DOHH2 (cell line): ENCODE measurements at regions not wholly inside any gene's neighbourhood (a gene's known extent, or its start where the extent isn't known, plus 50 kb on each side); places are given as distances from the start of the nearest gene placed in this dataset.

Experiments used
- CTCF ChIP-seq: fragments of 200-600 bp; sonication (generic); IDR thresholded peaks from one replicate; pipeline ENCODE4 v1.5.1; 2014; ENCODE audit warnings: antibody characterized with exemption, mild to moderate bottlenecking, low read depth, low read length; ENCODE audit not compliant: poor library complexity, severe bottlenecking
- EZH2phosphoT487 ChIP-seq: fragments of 200-600 bp; sonication (generic); IDR thresholded peaks from 2 replicates; pipeline ENCODE4 v1.6.1; 2017; ENCODE audit warnings: borderline replicate concordance, mild to moderate bottlenecking, antibody characterized with exemption, low read length, moderate library complexity, mixed read lengths

DNA sequence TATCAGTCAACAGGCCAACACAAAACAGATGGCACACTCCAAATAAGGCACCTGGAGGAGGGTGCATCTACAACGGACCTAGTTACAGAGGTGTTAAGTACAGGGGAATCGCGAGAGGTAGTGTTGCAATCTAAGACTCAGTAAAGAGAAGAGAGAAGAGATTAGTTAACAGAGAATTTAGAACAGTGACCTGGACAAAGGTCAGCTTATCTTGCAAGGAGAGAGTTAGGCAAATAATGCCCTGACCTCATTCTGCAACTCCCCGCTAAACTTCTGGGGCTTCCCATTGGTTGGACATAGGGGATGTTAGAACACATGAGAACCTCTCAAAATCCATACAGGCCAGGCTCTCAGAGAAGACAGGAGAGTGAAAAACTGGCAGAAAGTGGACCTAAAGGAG is 289.4 kb upstream of the GK2 start:
- TF ChIP-seq CTCF (no peak), EZH2phosphoT487 (no peak)
